ENCODE measurements at regions not wholly inside any gene's neighbourhood (a gene's known extent, or its start where the extent isn't known, plus 50 kb on each side); places are given as distances from the start of the nearest gene placed in this dataset.
"Not testable (repeated sequence)": the region's sequence is repeated elsewhere in the genome, so short reads cannot be mapped to it uniquely, and the experiment has no call there.

DNA sequence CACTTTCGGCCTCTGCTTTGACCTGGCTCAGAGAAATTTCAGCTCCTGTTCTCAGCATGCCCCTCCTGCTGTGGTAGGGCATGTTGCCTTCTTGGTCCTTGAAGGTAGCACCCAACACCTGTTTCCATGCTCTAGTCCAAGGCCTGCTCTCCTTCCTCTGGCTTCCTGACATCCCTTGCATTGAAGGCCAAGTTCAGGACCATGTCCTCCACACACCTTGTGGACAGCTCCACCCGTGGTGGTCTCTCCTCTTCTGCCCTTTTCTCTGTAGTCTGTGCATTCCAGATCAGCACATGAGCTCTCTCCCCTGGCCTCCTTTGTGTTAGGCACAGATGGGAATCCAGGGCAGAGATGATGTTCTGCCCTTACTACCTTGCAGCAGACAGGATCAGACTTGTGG is 225.3 kb downstream of the ADAMTS15 start:
- H3K27me3 Mint-ChIP-seq = peaks cover 20% of the 10 kb centered on the region
- DNase-seq (no peak), ATAC-seq (no peak)
- H3K36me3 Mint-ChIP-seq (ENCODE audit: low read depth) = no peaks in the 10 kb centered on the region
- no peak overlapping the region for H3K27ac Mint-ChIP-seq
- H3K4me3 Mint-ChIP-seq = no peak overlapping the region
- H3K9me3 ChIP-seq (ENCODE audit: control insufficient read depth, low read length, poor library complexity, severe bottlenecking) = no peaks in the 10 kb centered on the region
- no peaks in the 10 kb centered on the region for H3K4me1 Mint-ChIP-seq

DNA sequence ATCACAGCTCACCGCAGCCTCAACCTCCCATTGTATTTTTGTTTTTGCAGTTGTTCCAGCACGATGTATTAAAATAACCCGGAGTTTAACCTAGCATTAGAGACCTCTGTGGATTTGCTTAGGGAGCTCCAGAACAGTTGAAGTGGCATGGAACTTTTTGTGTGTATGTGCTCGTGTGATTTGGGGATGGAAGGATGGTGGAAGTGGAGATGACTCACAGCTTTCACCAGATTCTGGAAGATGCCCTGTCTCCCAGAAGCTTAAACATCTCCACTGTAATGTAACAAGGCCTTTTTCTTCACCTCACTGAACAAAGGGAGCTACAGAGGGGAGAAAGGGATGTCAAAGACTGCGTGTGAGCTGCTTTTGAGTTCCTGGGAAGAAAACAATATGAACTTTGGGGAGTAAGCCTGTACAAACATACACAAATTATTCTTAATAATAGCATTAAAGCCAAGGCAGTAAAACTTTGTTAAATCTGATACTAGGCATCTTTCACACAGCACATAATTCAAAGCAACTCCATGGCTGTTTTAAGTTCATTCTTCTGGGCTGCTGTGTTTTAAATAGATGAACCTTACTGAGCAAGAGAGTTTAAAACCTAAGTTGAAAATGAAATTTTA is 226.4 kb downstream of the ADAMTS15 start:
- ATAC-seq = no peak
- no peaks in the 10 kb centered on the region for H3K4me1 Mint-ChIP-seq

DNA sequence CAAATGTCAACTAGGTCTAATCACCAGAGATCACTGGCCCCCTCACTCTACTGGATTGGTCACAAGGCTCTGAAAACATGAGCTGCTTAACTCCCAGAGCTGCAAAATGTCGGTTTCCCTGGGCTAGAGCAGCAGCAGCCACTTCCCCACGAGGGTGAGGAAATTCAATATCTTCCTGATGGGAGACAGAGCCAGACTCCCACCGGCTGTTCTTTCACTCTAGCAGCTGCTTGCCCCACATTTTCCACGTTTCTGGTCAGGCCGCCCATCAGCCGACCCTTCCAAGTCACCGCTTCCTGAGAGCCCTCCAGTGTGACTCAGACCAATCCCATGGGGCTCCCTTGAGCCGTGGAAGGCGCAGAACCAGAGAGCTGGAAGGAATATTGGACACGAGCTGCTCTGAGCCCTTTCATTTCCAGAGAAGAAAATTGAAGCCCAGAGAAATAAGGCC is 227.0 kb downstream of the ADAMTS15 start:
- Mint-ChIP-seq H3K36me3 (ENCODE audit: low read depth) (no peaks in the 10 kb centered on the region), H3K4me3 (no peak overlapping the region), H3K27ac (no peak overlapping the region), H3K4me1 (no peaks in the 10 kb centered on the region), H3K27me3 (peaks cover 20% of the 10 kb centered on the region)
- H3K9me3 ChIP-seq (ENCODE audit: control insufficient read depth, low read length, poor library complexity, severe bottlenecking) = no peaks in the 10 kb centered on the region
- DNase-seq (no peak), ATAC-seq (no peak)

More for the DNA sequence above, 226.4 kb downstream of the ADAMTS15 start:
- Mint-ChIP-seq H3K4me3 (no peak overlapping the region), H3K36me3 (ENCODE audit: low read depth) (no peaks in the 10 kb centered on the region), H3K27me3 (peaks cover 20% of the 10 kb centered on the region), H3K27ac (no peak overlapping the region)
- DNase-seq = no peak
- H3K9me3 ChIP-seq (ENCODE audit: control insufficient read depth, low read length, poor library complexity, severe bottlenecking) = no peaks in the 10 kb centered on the region

DNA sequence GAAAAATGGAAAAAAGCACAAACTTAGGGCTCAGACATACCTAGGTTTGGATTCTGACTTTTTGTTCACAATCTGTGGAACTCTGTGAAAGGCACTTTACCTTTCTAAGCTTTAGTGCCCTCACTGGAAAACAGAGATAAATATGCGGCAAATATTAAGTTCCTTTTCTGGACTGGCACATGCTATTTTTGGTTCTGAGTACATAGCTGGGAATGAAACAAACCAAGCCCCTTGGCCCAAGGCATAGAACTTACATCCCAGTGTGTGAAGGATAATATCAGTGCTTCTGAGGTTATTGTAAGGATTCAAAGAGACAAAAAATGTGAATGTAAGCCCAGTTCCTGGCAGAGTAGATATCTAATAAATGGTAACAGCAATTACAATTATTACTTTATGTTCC is 227.5 kb downstream of the ADAMTS15 start:
- ATAC-seq (no peak), DNase-seq (no peak)
- H3K4me3 Mint-ChIP-seq = no peak overlapping the region
- peaks cover 20% of the 10 kb centered on the region for H3K27me3 Mint-ChIP-seq
- H3K36me3 Mint-ChIP-seq (ENCODE audit: low read depth) = no peaks in the 10 kb centered on the region
- no peak overlapping the region for H3K27ac Mint-ChIP-seq
- no peaks in the 10 kb centered on the region for H3K4me1 Mint-ChIP-seq
- H3K9me3 ChIP-seq (ENCODE audit: control insufficient read depth, low read length, poor library complexity, severe bottlenecking) = no peaks in the 10 kb centered on the region

DNA sequence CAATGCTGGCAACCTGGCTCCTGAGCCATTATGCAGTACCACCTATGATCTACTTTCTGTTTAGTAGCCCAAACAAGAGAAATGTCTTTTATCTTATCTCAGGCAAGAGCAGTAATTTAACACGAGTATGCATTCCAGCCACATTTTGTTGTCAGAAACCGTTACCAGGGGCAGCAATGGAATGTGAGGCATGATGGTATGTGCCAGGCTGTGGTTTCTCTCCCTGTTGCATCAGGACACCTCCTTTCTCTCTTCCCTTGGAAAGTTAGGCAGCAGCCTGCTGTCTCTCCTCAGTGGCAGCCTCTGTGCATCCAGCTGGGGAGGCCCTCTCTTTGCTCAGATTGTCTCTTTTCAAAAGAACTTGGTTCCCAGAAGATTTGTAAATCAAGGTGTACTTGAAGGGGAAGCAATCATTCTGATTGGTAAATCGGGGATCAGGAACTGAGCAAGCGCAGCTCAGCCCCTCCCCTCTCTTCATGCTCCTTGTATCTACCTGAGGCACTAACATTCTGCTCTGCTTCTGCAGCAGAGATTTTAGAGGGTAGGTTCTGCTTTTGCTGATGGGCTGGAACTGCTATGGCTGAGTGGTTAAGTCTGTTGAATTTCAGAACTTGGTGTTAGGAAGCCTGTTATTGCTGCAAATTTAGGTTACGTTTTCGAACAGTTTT is 229.2 kb downstream of the ADAMTS15 start:
- ATAC-seq (no peak), DNase-seq (no peak)
- Mint-ChIP-seq H3K4me3 (no peak overlapping the region), H3K27ac (no peak overlapping the region), H3K4me1 (no peaks in the 10 kb centered on the region), H3K27me3 (peaks cover 20% of the 10 kb centered on the region), H3K36me3 (ENCODE audit: low read depth) (no peaks in the 10 kb centered on the region)
- no peaks in the 10 kb centered on the region for H3K9me3 ChIP-seq (ENCODE audit: control insufficient read depth, low read length, poor library complexity, severe bottlenecking)

GRCh38 chr11:130679247-130679646 is 230.8 kb downstream of the ADAMTS15 start:
- no peak for DNase-seq
- Mint-ChIP-seq H3K27me3 (peaks cover 18% of the 10 kb centered on the region), H3K36me3 (ENCODE audit: low read depth) (no peaks in the 10 kb centered on the region), H3K27ac (no peak overlapping the region), H3K4me1 (no peaks in the 10 kb centered on the region), H3K4me3 (no peak overlapping the region)
- H3K9me3 ChIP-seq (ENCODE audit: control insufficient read depth, low read length, poor library complexity, severe bottlenecking) = no peaks in the 10 kb centered on the region
- no peak for ATAC-seq

DNA sequence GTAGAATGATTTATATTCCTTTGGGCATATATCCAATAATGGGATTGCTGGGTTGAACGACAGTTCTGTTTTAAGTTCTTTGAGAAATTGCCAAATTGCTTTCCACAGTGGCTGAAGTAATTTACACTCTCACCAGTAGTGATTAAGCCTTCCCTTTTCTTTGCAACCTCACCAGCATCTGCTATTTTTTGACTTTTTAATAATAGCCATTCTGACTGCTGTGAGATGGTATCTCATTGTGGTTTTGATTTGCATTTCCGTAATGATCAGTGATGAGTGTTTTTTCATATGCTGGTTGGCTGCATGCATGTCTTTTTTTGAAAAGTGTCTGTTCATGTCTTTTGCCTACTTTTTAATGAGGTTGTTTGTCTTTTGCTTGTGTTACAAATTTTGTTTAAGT is 233.8 kb downstream of the SNX19 start:
- not testable (repeated sequence) for H3K27me3 Mint-ChIP-seq; H3K4me1 Mint-ChIP-seq; ATAC-seq; H3K4me3 Mint-ChIP-seq; DNase-seq; H3K9me3 ChIP-seq (ENCODE audit: control insufficient read depth, low read length, poor library complexity, severe bottlenecking); H3K27ac Mint-ChIP-seq; H3K36me3 Mint-ChIP-seq (ENCODE audit: low read depth)

- H3K9me3 ChIP-seq (ENCODE audit: control insufficient read depth, low read length, poor library complexity, severe bottlenecking) = no peaks in the 10 kb centered on the region
- no peak overlapping the region for H3K4me3 Mint-ChIP-seq
- H3K27ac Mint-ChIP-seq = no peak overlapping the region
- H3K4me1 Mint-ChIP-seq = no peaks in the 10 kb centered on the region
- ATAC-seq = no peak
- H3K27me3 Mint-ChIP-seq = peaks cover 12% of the 10 kb centered on the region
- no peak for DNase-seq
- no peaks in the 10 kb centered on the region for H3K36me3 Mint-ChIP-seq (ENCODE audit: low read depth)
These were observed 226.9 kb downstream of the SNX19 start for GRCh38 chr11:130689222-130689908.

DNA sequence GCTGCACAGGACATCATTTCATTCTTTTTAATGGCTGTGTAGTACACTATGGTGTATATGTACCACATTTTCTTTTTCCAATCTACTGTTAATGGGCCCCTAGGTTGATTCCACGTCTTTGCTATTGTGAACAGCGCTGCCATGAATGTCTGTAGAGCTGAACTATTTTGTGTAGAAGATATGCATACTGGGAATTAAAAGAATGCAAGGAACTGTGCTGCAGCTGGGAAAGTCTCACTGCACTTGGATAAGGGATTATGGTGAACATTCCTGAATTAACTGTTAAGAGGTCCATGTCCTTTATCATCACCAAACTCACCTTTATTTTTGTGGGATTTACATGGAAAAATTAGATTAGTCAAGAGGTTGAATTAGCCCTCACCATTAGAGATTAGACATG is 224.7 kb downstream of the SNX19 start:
- no peak for ATAC-seq
- Mint-ChIP-seq H3K27me3 (peaks cover 10% of the 10 kb centered on the region), H3K4me1 (no peaks in the 10 kb centered on the region), H3K36me3 (ENCODE audit: low read depth) (no peaks in the 10 kb centered on the region), H3K4me3 (no peak overlapping the region), H3K27ac (no peak overlapping the region)
- no peak for DNase-seq
- no peaks in the 10 kb centered on the region for H3K9me3 ChIP-seq (ENCODE audit: control insufficient read depth, low read length, poor library complexity, severe bottlenecking)

DNA sequence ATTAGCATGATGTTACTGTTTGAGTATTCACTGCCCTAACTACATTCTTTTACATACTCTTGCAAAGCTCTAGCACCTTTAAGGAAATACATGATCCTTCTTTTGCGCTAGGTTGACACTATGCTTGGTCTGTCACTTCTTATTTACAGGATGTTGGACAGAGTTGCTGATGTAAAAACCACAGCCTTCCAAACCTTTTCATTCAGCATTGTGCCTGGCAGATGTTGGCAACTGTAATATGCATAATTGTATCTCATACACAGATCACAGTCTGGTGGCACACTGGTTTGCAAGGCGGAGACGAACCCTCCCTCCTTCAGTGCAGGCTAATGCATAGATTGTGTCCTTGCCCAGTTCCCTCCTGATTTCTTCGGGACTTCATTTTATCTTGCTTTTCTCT is 224.1 kb downstream of the SNX19 start:
- Mint-ChIP-seq H3K27me3 (peaks cover 10% of the 10 kb centered on the region), H3K27ac (no peak overlapping the region), H3K4me3 (no peak overlapping the region), H3K4me1 (no peaks in the 10 kb centered on the region), H3K36me3 (ENCODE audit: low read depth) (no peaks in the 10 kb centered on the region)
- H3K9me3 ChIP-seq (ENCODE audit: control insufficient read depth, low read length, poor library complexity, severe bottlenecking) = no peaks in the 10 kb centered on the region
- DNase-seq (no peak), ATAC-seq (no peak)

DNA sequence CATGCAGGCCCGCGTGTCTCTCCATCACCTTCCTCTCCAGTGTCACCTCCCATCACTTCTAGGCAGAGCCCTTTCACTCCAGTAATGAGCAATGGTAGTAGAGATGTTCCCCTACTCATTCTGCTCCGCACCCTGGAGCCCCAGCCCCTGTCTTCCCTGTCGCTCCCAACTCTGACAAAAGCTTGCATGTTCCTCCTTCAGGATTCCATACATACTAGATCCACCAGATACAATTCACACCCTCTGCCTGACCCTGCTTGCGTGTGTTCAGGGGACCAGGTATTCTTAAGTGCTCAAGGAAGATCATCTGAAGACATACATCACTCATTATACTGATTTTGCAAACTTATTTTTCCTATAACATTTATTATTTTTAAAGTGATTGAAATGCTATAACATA is 222.7 kb downstream of the SNX19 start:
- H3K9me3 ChIP-seq (ENCODE audit: control insufficient read depth, low read length, poor library complexity, severe bottlenecking) = no peaks in the 10 kb centered on the region
- DNase-seq (no peak), ATAC-seq (no peak)
- Mint-ChIP-seq H3K27ac (no peak overlapping the region), H3K27me3 (peaks cover 15% of the 10 kb centered on the region), H3K4me3 (no peak overlapping the region), H3K4me1 (no peaks in the 10 kb centered on the region), H3K36me3 (ENCODE audit: low read depth) (no peaks in the 10 kb centered on the region)

GRCh38 chr11:130694488-130695045 is 221.7 kb downstream of the SNX19 start:
- Mint-ChIP-seq H3K4me3 (no peak overlapping the region), H3K4me1 (no peaks in the 10 kb centered on the region), H3K27ac (no peak overlapping the region), H3K27me3 (peaks cover 15% of the 10 kb centered on the region), H3K36me3 (ENCODE audit: low read depth) (no peaks in the 10 kb centered on the region)
- H3K9me3 ChIP-seq (ENCODE audit: control insufficient read depth, low read length, poor library complexity, severe bottlenecking) = no peaks in the 10 kb centered on the region
- no peak for DNase-seq
- no peak for ATAC-seq

DNA sequence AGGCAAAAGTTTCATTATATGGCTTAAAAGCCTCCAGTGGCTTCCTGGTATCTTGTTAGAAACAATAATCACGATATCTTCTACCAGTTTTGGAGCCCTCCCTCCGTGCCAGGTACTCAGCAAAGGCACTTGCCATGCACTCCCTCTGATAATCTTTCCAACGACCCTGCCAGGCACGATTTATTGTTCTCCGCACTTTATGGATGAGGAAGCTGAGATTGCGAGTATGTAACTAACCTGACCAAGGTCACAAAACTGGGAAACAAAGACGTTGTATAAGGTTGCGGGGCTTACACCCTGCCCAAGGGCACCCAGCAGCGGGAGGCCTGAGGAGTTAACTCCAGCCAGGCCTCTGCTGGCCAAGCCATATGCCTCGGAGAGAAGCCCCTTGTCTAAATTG is 218.1 kb downstream of the SNX19 start:
- Mint-ChIP-seq H3K4me1 (no peaks in the 10 kb centered on the region), H3K4me3 (no peak overlapping the region), H3K36me3 (ENCODE audit: low read depth) (no peaks in the 10 kb centered on the region), H3K27me3 (peaks cover 12% of the 10 kb centered on the region), H3K27ac (no peak overlapping the region)
- DNase-seq (no peak), ATAC-seq (no peak)
- no peaks in the 10 kb centered on the region for H3K9me3 ChIP-seq (ENCODE audit: control insufficient read depth, low read length, poor library complexity, severe bottlenecking)

Data from T-helper 17 cell (primary cell).